ENCODE measurements at regions not wholly inside any gene's neighbourhood (a gene's known extent, or its start where the extent isn't known, plus 50 kb on each side); places are given as distances from the start of the nearest gene placed in this dataset.

- peaks cover 6% of the 10 kb centered on the region for H3K4me1 Mint-ChIP-seq (ENCODE audit: insufficient read depth, unreplicated experiment)
- no peaks in the 10 kb centered on the region for H3K27me3 Mint-ChIP-seq (ENCODE audit: insufficient read depth, unreplicated experiment)
- peak overlapping the region; percentile 22 for H3K4me3 Mint-ChIP-seq (ENCODE audit: unreplicated experiment)
- ChIA-PET CTCF (no interaction called here), POLR2A (no interaction called here)
- TF ChIP-seq CTCF (IDR thresholded peaks at IDR 0.05; ENCODE audit: unreplicated experiment), result no peak
- no peak for DNase-seq (ENCODE audit: unreplicated experiment)
- H3K36me3 Mint-ChIP-seq (ENCODE audit: insufficient read depth, unreplicated experiment), result no peaks in the 10 kb centered on the region
- no peak overlapping the region for H3K27ac Mint-ChIP-seq (ENCODE audit: low read depth, unreplicated experiment)
- intact Hi-C loops (cut with micrococcal nuclease), result no loop called here
- no TSS peak for BruUV-seq (replicated peaks)
- H3K9me3 Mint-ChIP-seq (ENCODE audit: unreplicated experiment), result no peaks in the 10 kb centered on the region
Observed at GRCh38 chr4:62627671-62628070, 1427.5 kb downstream of the ADGRL3 start.

DNA sequence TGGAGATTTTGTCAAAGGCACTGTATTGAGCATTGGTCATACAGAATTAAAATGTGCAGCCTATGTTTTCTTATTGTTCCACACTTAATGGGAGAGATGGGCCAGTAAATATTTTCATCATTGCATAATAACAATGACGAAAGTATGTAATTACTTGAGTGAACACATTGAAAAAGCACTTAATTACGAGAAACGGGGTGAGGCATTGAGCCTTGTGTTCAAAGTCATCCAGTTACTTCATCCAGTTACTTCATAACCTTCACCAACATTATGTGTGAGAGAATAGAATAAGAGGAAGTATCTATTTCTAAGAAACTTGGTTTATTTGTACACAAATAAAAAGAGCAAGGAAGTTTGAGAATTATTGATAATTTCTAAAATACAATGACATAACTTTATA, 1427.0 kb downstream of the ADGRL3 start:
- H3K9me3 Mint-ChIP-seq (ENCODE audit: unreplicated experiment), result no peaks in the 10 kb centered on the region
- ChIA-PET POLR2A (no interaction called here), CTCF (no interaction called here)
- H3K4me1 Mint-ChIP-seq (ENCODE audit: insufficient read depth, unreplicated experiment), result peaks cover 6% of the 10 kb centered on the region
- H3K36me3 Mint-ChIP-seq (ENCODE audit: insufficient read depth, unreplicated experiment), result no peaks in the 10 kb centered on the region
- no peak for TF ChIP-seq CTCF (IDR thresholded peaks at IDR 0.05; ENCODE audit: unreplicated experiment)
- no peak overlapping the region for H3K27ac Mint-ChIP-seq (ENCODE audit: low read depth, unreplicated experiment)
- no peaks in the 10 kb centered on the region for H3K27me3 Mint-ChIP-seq (ENCODE audit: insufficient read depth, unreplicated experiment)
- intact Hi-C loops (cut with micrococcal nuclease), result no loop called here
- DNase-seq (ENCODE audit: unreplicated experiment), result peak; percentile 16
- H3K4me3 Mint-ChIP-seq (ENCODE audit: unreplicated experiment), result no peak overlapping the region
- no TSS peak for BruUV-seq (replicated peaks)

DNA sequence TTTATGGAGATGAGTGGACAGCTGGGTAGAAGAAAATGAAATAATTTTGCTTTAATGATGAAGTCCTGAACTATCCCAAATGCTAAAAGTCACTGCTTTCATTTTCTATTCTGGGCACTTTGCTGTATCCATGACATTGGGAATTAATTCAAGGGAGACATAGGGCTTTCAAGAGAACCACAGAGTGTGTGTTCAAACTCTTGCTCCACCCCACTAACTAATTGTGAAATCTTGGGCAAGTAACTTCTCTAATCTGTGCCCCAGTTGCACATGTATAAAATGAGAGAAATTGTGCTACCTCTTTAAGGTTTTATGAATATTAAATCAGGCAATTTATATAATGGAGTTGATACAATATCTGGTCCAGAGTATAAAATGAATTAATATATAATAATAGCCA, 1422.0 kb downstream of the ADGRL3 start:
- DNase-seq (ENCODE audit: unreplicated experiment), result no peak
- BruUV-seq (replicated peaks), result no TSS peak
- POLR2A ChIA-PET, result interaction anchor here (0.6 kb wide), 1 partner anchor 331 kb away, joined by 3 read pairs; no protein-coding TSS in a partner anchor
- no peaks in the 10 kb centered on the region for H3K27me3 Mint-ChIP-seq (ENCODE audit: insufficient read depth, unreplicated experiment)
- CTCF ChIA-PET, result no interaction called here
- no peak overlapping the region for H3K4me3 Mint-ChIP-seq (ENCODE audit: unreplicated experiment)
- H3K36me3 Mint-ChIP-seq (ENCODE audit: insufficient read depth, unreplicated experiment), result no peaks in the 10 kb centered on the region
- peaks cover 6% of the 10 kb centered on the region for H3K4me1 Mint-ChIP-seq (ENCODE audit: insufficient read depth, unreplicated experiment)
- no peaks in the 10 kb centered on the region for H3K9me3 Mint-ChIP-seq (ENCODE audit: unreplicated experiment)
- H3K27ac Mint-ChIP-seq (ENCODE audit: low read depth, unreplicated experiment), result no peak overlapping the region
- intact Hi-C loops (cut with micrococcal nuclease), result no loop called here
- no peak for TF ChIP-seq CTCF (IDR thresholded peaks at IDR 0.05; ENCODE audit: unreplicated experiment)

GRCh38 chr4:62619971-62620370, 1419.8 kb downstream of the ADGRL3 start:
- Mint-ChIP-seq H3K4me3 (ENCODE audit: unreplicated experiment) (no peak overlapping the region), H3K4me1 (ENCODE audit: insufficient read depth, unreplicated experiment) (peaks cover 6% of the 10 kb centered on the region), H3K27ac (ENCODE audit: low read depth, unreplicated experiment) (no peak overlapping the region), H3K27me3 (ENCODE audit: insufficient read depth, unreplicated experiment) (no peaks in the 10 kb centered on the region), H3K36me3 (ENCODE audit: insufficient read depth, unreplicated experiment) (no peaks in the 10 kb centered on the region), H3K9me3 (ENCODE audit: unreplicated experiment) (peaks cover 6% of the 10 kb centered on the region)
- no peak for TF ChIP-seq CTCF (IDR thresholded peaks at IDR 0.05; ENCODE audit: unreplicated experiment)
- BruUV-seq (replicated peaks), result no TSS peak
- no peak for DNase-seq (ENCODE audit: unreplicated experiment)
- intact Hi-C loops (cut with micrococcal nuclease), result no loop called here
- ChIA-PET POLR2A (no interaction called here), CTCF (no interaction called here)

Measured in MCF 10A (cell line).